AG04450 (cell line): ENCODE measurements at regions not wholly inside any gene's neighbourhood (a gene's known extent, or its start where the extent isn't known, plus 50 kb on each side); places are given as distances from the start of the nearest gene placed in this dataset.

Experiments
- CTCF ChIA-PET: fragments of 300-600, 350-600 bp; formaldehyde crosslinking; extraction: SDS; loops from one replicate; lab custom pipeline; 2022; ENCODE audit warnings: antibody characterized with exemption, inconsistent platforms; lab: Charles Lee
- POLR2A ChIA-PET: fragments of 350-600 bp; formaldehyde crosslinking; extraction: SDS; loops from one replicate; lab custom pipeline; 2021; ENCODE audit warnings: antibody characterized with exemption, inconsistent platforms; lab: Yijun Ruan, JAX
- DNase-seq: peaks from one replicate; pipeline ENCODE4 v3.0.0-alpha.2; 2011; ENCODE audit warnings: low read depth, low spot score
- H3K27ac ChIP-seq: one replicate; pipeline ENCODE4 v1.5.1; 2012; ENCODE audit warnings: low read depth, low read length, control low read depth
- H3K27me3 ChIP-seq: one replicate; pipeline ENCODE4 v1.6.0; 2012; ENCODE audit warnings: low read length; ENCODE audit not compliant: control insufficient read depth, insufficient read depth
- H3K4me3 ChIP-seq: 2 replicates; pipeline ENCODE4 v1.5.1; 2011; ENCODE audit warnings: mild to moderate bottlenecking, low read depth, low read length, control low read depth
- H3K9me3 ChIP-seq: 2 replicates; pipeline ENCODE4 v1.5.1; 2012; ENCODE audit warnings: low read length; ENCODE audit not compliant: control insufficient read depth, insufficient read depth
- TF ChIP-seq, protein P1 (sequence below): IDR thresholded peaks from 2 replicates; pipeline ENCODE4 v1.5.1; 2011; ENCODE audit warnings: low read depth, low read length, control low read depth, inconsistent platforms

DNA sequence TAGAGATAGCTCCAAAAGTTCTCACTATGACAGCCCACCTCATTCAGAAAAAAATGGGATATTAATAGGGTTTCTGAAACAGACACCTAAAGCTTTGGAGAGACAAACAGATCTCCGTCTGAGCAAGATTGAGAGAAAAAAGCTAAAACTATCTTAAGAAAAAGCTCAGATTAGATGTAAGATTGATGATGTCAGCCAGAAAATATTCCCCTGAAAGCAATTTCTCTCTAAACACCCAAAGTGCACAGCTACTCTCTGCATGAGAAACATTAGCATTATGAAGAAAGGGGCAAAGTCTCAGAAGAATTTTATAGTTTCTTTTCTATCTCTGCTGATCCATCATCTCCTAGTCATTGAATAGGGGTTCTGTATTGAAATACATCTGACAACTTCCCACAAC is 148.9 kb downstream of the ZNF737 start:
- H3K27me3 ChIP-seq: no peaks in the 10 kb centered on the region
- POLR2A ChIA-PET: no interaction called here
- CTCF ChIA-PET: interaction anchor here (0.6 kb wide), 1 partner anchor 254 kb away, joined by 3 read pairs; no protein-coding TSS in a partner anchor
- no peak for DNase-seq
- H3K9me3 ChIP-seq: peaks cover 13% of the 10 kb centered on the region
- TF ChIP-seq, protein P1, sequence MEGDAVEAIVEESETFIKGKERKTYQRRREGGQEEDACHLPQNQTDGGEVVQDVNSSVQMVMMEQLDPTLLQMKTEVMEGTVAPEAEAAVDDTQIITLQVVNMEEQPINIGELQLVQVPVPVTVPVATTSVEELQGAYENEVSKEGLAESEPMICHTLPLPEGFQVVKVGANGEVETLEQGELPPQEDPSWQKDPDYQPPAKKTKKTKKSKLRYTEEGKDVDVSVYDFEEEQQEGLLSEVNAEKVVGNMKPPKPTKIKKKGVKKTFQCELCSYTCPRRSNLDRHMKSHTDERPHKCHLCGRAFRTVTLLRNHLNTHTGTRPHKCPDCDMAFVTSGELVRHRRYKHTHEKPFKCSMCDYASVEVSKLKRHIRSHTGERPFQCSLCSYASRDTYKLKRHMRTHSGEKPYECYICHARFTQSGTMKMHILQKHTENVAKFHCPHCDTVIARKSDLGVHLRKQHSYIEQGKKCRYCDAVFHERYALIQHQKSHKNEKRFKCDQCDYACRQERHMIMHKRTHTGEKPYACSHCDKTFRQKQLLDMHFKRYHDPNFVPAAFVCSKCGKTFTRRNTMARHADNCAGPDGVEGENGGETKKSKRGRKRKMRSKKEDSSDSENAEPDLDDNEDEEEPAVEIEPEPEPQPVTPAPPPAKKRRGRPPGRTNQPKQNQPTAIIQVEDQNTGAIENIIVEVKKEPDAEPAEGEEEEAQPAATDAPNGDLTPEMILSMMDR: no peak
- no peak overlapping the region for H3K27ac ChIP-seq
- no peak overlapping the region for H3K4me3 ChIP-seq

GRCh38 chr19:20414120-20414519 is 151.5 kb downstream of the ZNF737 start:
- Histone ChIP-seq H3K27ac (no peak overlapping the region), H3K27me3 (no peaks in the 10 kb centered on the region), H3K9me3 (peaks cover 13% of the 10 kb centered on the region), H3K4me3 (no peak overlapping the region)
- ChIA-PET CTCF (no interaction called here), POLR2A (no interaction called here)
- no peak for DNase-seq
- TF ChIP-seq, protein P1: no peak

DNA sequence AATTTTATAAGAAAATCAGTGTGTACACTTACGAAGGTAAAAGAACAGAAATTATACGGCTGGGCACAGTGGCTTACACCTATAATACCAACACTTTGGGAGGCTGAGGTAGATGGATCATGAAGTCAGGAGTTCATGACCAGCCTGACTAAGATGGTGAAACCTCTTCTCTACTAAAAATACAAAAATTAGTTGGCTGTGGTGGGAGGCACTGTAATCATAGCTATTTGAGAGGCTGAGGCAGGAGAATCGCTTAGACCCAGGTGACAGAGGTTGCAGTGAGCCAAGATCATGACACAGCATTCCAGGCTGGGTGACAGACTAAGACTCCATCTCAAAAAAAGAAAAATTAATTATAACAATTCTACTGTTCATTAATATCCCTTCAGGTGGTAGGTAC is 151.9 kb downstream of the ZNF737 start:
- POLR2A ChIA-PET: no interaction called here
- CTCF ChIA-PET: no interaction called here
- no peaks in the 10 kb centered on the region for H3K27me3 ChIP-seq

DNA sequence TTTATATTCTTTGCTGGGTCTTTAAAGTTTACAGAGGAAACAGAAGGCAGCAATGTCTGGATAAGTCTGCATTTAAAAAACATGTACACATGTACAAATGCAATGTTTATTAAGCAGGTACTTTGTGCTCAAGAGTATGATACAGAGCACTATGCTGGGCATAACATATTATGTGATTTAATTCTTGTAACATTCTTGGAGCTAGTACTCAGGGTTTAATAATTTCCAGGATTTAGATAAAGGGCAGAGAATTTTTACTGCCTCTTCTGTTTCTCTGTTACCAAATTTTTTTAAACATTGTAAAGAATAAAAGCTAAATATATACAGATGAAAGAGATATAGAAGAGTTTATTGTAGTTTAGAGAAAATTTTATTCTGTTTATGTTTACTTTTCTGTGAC is 152.7 kb downstream of the ZNF737 start:
- H3K4me3 ChIP-seq: no peak overlapping the region
- ChIA-PET CTCF (no interaction called here), POLR2A (no interaction called here)
- no peak overlapping the region for H3K27ac ChIP-seq
- no peak for DNase-seq
- TF ChIP-seq, protein P1: no peak
- peaks cover 12% of the 10 kb centered on the region for H3K9me3 ChIP-seq
- no peaks in the 10 kb centered on the region for H3K27me3 ChIP-seq

More for the DNA sequence above, 151.9 kb downstream of the ZNF737 start:
- TF ChIP-seq, protein P1: no peak
- DNase-seq: no peak
- no peak overlapping the region for H3K4me3 ChIP-seq
- peaks cover 15% of the 10 kb centered on the region for H3K9me3 ChIP-seq
- no peak overlapping the region for H3K27ac ChIP-seq

DNA sequence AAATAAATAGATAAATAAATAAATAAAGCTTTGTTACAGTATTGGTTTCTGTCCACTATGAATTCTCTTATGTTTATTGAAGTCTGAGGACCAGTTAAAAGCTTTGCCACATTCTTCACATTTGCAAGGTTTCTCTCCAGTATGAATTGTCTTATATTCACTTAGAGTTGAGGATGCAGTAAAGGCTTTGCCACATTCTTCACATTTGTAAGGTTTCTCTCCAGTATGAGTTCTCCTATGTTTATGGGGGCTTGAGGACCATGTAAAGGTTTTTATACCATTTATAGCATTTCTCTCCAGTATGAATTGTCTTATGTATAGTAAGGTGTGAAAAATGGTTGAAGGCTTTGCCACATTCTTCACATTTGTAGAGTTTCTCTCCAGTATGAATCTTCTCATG is 168.3 kb downstream of the ZNF737 start:
- TF ChIP-seq, protein P1: no peak
- CTCF ChIA-PET: no interaction called here
- no peaks in the 10 kb centered on the region for H3K27me3 ChIP-seq
- H3K9me3 ChIP-seq: peaks cover 41% of the 10 kb centered on the region
- no peak for DNase-seq
- H3K27ac ChIP-seq: no peak overlapping the region
- POLR2A ChIA-PET: no interaction called here
- no peak overlapping the region for H3K4me3 ChIP-seq
